ENCODE measurements at regions not wholly inside any gene's neighbourhood (a gene's known extent, or its start where the extent isn't known, plus 50 kb on each side); places are given as distances from the start of the nearest gene placed in this dataset.

GRCh38 chr2:105567996-105568494 lies 169.2 kb upstream of the FHL2 start:
- Histone ChIP-seq H4K20me1 (replicated peaks in 1 of 2; ENCODE audit: control insufficient read depth in 1 of 2, insufficient read depth in 2 of 2, low read length in 2 of 2) (no peaks in the 10 kb centered on the region), H3K27ac (ENCODE audit: low read depth, low read length) (no peak overlapping the region), H2AFZ (ENCODE audit: low read length) (peak overlapping the region; percentile 40; the same call in 1 of the 2 replicates), H2AK5ac (ENCODE audit: low read depth, low read length) (no peak overlapping the region), H3K36me3 (ENCODE audit: control insufficient read depth in 2 of 4, insufficient read depth in 4 of 4, low read length in 3 of 4) (no peaks in the 10 kb centered on the region), H3K4me3 (ENCODE audit: extremely low read depth in 1 of 4, insufficient read depth in 2 of 4, low read depth in 3 of 4, low read length in 4 of 4) (no peak overlapping the region), H2BK12ac (ENCODE audit: low read depth, low read length) (no peak overlapping the region), H3K23ac (ENCODE audit: insufficient read length) (no peak overlapping the region), H4K8ac (ENCODE audit: extremely low read depth, insufficient read depth, low read length) (no peak overlapping the region), H3K18ac (ENCODE audit: extremely low read depth, low read length) (no peak overlapping the region), H2BK120ac (replicated peaks; ENCODE audit: low read depth, low read length) (no peak overlapping the region), H3K9me3 (ENCODE audit: insufficient read depth in 2 of 2, low read depth in 1 of 2, low read length in 1 of 2) (no peaks in the 10 kb centered on the region), H3K27me3 (replicated peaks in 1 of 4; ENCODE audit: control insufficient read depth in 3 of 4, extremely low read depth in 1 of 4, insufficient read depth in 3 of 4, low read length in 3 of 4) (no peaks in the 10 kb centered on the region; a peak in 2 of 7 replicates), H3K79me1 (ENCODE audit: low read depth, low read length) (no peaks in the 10 kb centered on the region), H3K4ac (replicated peaks; ENCODE audit: insufficient read length, low read depth, low read length) (no peak overlapping the region), H2BK15ac (ENCODE audit: low read length) (no peak overlapping the region), H4K91ac (replicated peaks; ENCODE audit: insufficient read length, low read length) (no peak overlapping the region), H2BK5ac (ENCODE audit: low read depth, low read length) (no peak overlapping the region), H3K79me2 (ENCODE audit: control insufficient read depth in 1 of 2, insufficient read depth in 2 of 2, low read length in 2 of 2) (no peaks in the 10 kb centered on the region), H3K4me2 (ENCODE audit: insufficient read depth in 1 of 2, low read depth in 2 of 2, low read length in 2 of 2) (no peak overlapping the region), H3K23me2 (ENCODE audit: low read depth, low read length) (no peaks in the 10 kb centered on the region), H3K14ac (ENCODE audit: insufficient read length) (no peak overlapping the region), H3K9ac (replicated peaks in 1 of 4; ENCODE audit: extremely low read depth in 1 of 4, low read depth in 3 of 4, low read length in 3 of 4) (no peak overlapping the region), H3K4me1 (replicated peaks in 1 of 4; ENCODE audit: control insufficient read depth in 3 of 4, insufficient read depth in 4 of 4, low read length in 3 of 4) (no peaks in the 10 kb centered on the region), H3K56ac (replicated peaks; ENCODE audit: insufficient read length, low read depth, low read length) (no peak overlapping the region), H4K5ac (ENCODE audit: insufficient read length, low read depth, low read length) (no peak overlapping the region), H2BK20ac (ENCODE audit: low read length) (no peak overlapping the region)
- POLR2A ChIA-PET (ENCODE audit: partially characterized antibody) = no interaction called here
- CTCF ChIA-PET (ENCODE audit: partially characterized antibody) = interaction anchor here (0.7 to 1.5 kb wide), 3 partner anchors 9 to 37 kb away, joined by 3 to 10 read pairs (median 4); no protein-coding TSS in a partner anchor
- TF ChIP-seq BCL11A (IDR thresholded peaks at IDR 0.05; ENCODE audit: low read depth in 2 of 2, low read length in 2 of 2) (no peak), SIN3A (conservative IDR thresholded peaks at IDR 0.05 in 1 of 2, IDR thresholded peaks at IDR 0.05 in 1 of 2; ENCODE audit: low read depth in 1 of 2, low read length in 2 of 2) (no peak), HDAC6 (IDR thresholded peaks at IDR 0.05; ENCODE audit: low read depth, low read length) (no peak), GTF2F1 (IDR thresholded peaks at IDR 0.05; ENCODE audit: borderline replicate concordance, low read depth, low read length) (no peak), SIRT6 (IDR thresholded peaks at IDR 0.05; ENCODE audit: low read length) (no peak), EZH2 (IDR thresholded peaks at IDR 0.05; ENCODE audit: low read depth, low read length, severe bottlenecking) (no peak)
- 87% methylated on average over 17 of the region's 17 CpGs; no CpG with 5 or more reads in 1 of the 2 experiments for WGBS, 2 experiments (ENCODE audit: extremely low coverage in 1 of 2, insufficient coverage in 1 of 2, insufficient read length in 1 of 2, insufficient replicate concordance in 2 of 2, low coverage in 1 of 2, low lambda C conversion rate in 2 of 2, missing lambda C conversion rate in 1 of 2)
- no peak for DNase-seq (ENCODE audit: low read depth in 1 of 2, low spot score in 2 of 2)
- FAIRE-seq = no peak
